Lower lobe of right lung (tissue), 2 donors: ENCODE measurements at regions not wholly inside any gene's neighbourhood (a gene's known extent, or its start where the extent isn't known, plus 50 kb on each side); places are given as distances from the start of the nearest gene placed in this dataset.
"Not testable (repeated sequence)": the region's sequence is repeated elsewhere in the genome, so short reads cannot be mapped to it uniquely, and the experiment has no call there.

ENCODE experiments used
- ATAC-seq, 2 donors: fragments of 200-7000 bp; cut with Tn5 transposase; one replicate each; pipeline ENCODE4 v1.9.1; 2020 to 2022; ENCODE audit warnings: mild to moderate bottlenecking in 2 of 2, moderate library complexity in 2 of 2
- DNase-seq: peaks from one replicate; pipeline ENCODE4 v3.0.0-alpha.2; 2020
- H3K27ac ChIP-seq: fragments of 200-600 bp; one replicate; pipeline ENCODE4 v1.8.0; 2022
- H3K27me3 ChIP-seq: fragments of 200-600 bp; one replicate; pipeline ENCODE4 v1.8.0; 2022; ENCODE audit warnings: low read depth
- H3K36me3 ChIP-seq: fragments of 200-600 bp; one replicate; pipeline ENCODE4 v1.8.0; 2022; ENCODE audit warnings: mild to moderate bottlenecking
- H3K4me1 ChIP-seq: fragments of 200-600 bp; one replicate; pipeline ENCODE4 v1.8.0; 2022
- H3K4me3 ChIP-seq: fragments of 200-600 bp; one replicate; pipeline ENCODE4 v1.8.0; 2022; ENCODE audit warnings: mild to moderate bottlenecking
- H3K9me3 ChIP-seq: fragments of 200-600 bp; one replicate; pipeline ENCODE4 v1.8.0; 2022
- intact Hi-C: fragments of 100-400 bp; cut with DNase I; formaldehyde crosslinking; loops from one replicate; pipeline ENCODE4 v1.11.0; 2022
- TF ChIP-seq, protein P1 (sequence below): fragments of 200-600 bp; IDR thresholded peaks from one replicate; pipeline ENCODE4 v1.8.0; 2022; ENCODE audit warnings: antibody characterized with exemption, mild to moderate bottlenecking
- donor health status: DM: no; HTN: yes; CAD: no; lungs with severe emphysema.

DNA sequence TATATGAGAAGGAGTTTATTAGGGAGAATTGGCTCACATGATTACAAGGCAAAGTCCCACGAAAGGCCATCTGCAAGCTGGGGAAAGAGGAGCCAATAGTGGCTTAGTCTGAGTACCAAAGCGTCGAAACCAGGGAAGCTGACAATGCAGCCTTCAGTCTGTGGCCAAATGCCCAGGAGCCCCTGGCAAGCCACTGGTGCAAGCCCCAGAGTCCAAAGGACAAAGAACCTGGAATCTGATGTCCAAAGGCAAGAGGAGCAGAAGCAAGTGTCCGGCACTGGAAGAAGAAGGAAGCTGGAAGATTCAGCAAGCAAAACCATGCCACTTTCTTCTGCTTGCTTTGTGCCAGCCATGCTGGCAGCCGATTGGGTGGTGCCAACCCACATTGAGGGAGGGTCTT is 74.3 kb upstream of the NPAS2 start:
- TF ChIP-seq, protein P1, sequence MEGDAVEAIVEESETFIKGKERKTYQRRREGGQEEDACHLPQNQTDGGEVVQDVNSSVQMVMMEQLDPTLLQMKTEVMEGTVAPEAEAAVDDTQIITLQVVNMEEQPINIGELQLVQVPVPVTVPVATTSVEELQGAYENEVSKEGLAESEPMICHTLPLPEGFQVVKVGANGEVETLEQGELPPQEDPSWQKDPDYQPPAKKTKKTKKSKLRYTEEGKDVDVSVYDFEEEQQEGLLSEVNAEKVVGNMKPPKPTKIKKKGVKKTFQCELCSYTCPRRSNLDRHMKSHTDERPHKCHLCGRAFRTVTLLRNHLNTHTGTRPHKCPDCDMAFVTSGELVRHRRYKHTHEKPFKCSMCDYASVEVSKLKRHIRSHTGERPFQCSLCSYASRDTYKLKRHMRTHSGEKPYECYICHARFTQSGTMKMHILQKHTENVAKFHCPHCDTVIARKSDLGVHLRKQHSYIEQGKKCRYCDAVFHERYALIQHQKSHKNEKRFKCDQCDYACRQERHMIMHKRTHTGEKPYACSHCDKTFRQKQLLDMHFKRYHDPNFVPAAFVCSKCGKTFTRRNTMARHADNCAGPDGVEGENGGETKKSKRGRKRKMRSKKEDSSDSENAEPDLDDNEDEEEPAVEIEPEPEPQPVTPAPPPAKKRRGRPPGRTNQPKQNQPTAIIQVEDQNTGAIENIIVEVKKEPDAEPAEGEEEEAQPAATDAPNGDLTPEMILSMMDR: no peak

GRCh38 chr2:100747551-100747950 is 72.4 kb upstream of the NPAS2 start:
- ATAC-seq (no peak), DNase-seq (no peak)
- H3K27ac ChIP-seq: no peak overlapping the region
- intact Hi-C loops: no loop called here
- no peaks in the 10 kb centered on the region for H3K36me3 ChIP-seq
- no peaks in the 10 kb centered on the region for H3K27me3 ChIP-seq
- H3K4me1 ChIP-seq: peaks cover 10% of the 10 kb centered on the region
- H3K9me3 ChIP-seq: no peaks in the 10 kb centered on the region
- no peak overlapping the region for H3K4me3 ChIP-seq
- TF ChIP-seq, protein P1: no peak

More for the DNA sequence above, 74.3 kb upstream of the NPAS2 start:
- Histone ChIP-seq H3K27ac (no peak overlapping the region), H3K27me3 (no peaks in the 10 kb centered on the region), H3K4me1 (no peaks in the 10 kb centered on the region), H3K36me3 (no peaks in the 10 kb centered on the region), H3K9me3 (no peaks in the 10 kb centered on the region), H3K4me3 (no peak overlapping the region)
- DNase-seq (no peak), ATAC-seq (no peak)
- intact Hi-C loops: no loop called here

DNA sequence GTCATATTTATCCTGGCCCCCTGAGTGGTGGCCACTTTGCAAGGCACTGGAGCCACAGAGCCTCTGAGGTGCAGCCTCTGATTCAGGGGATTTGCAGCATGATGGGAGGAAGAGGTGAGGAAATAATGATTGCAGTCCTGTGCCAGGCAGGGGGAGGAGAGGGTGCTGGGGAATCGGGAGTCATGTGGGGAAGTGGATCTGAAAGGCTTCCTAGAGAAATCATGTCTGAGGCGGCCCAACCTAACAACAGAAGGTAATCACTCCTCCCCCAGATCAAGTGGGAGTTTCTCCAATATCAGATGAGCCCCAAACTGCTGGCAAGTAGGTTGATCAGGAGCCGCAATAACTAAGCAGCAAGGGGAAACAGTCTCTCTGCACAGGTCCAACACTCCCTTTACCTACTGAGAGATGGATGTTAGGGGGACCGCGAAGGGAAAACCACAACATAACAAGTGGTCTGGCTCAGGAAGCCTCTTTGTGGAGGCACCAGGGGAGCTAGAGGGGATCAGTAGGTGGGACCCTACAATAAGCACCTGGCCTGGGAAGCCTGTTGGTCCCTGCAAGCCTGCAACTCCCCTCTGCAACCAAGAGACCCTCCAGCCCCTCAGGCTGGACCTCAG is 71.8 kb upstream of the NPAS2 start:
- ATAC-seq: no peak
- intact Hi-C loops: no loop called here
- no peak overlapping the region for H3K4me3 ChIP-seq

GRCh38 chr2:100748673-100749072 is 71.3 kb upstream of the NPAS2 start:
- Histone ChIP-seq H3K36me3 (no peaks in the 10 kb centered on the region), H3K9me3 (no peaks in the 10 kb centered on the region), H3K27me3 (no peaks in the 10 kb centered on the region), H3K4me1 (peaks cover 21% of the 10 kb centered on the region), H3K4me3 (no peak overlapping the region), H3K27ac (no peak overlapping the region)
- intact Hi-C loops: no loop called here
- TF ChIP-seq, protein P1: no peak
- ATAC-seq (no peak), DNase-seq (no peak)

More for the DNA sequence above, 71.8 kb upstream of the NPAS2 start:
- Histone ChIP-seq H3K36me3 (no peaks in the 10 kb centered on the region), H3K27ac (no peak overlapping the region), H3K9me3 (no peaks in the 10 kb centered on the region), H3K4me1 (peaks cover 16% of the 10 kb centered on the region), H3K27me3 (no peaks in the 10 kb centered on the region)
- TF ChIP-seq, protein P1: no peak
- no peak for DNase-seq

- TF ChIP-seq, protein P1: no peak
- Histone ChIP-seq H3K36me3 (no peaks in the 10 kb centered on the region), H3K4me3 (no peak overlapping the region), H3K27me3 (no peaks in the 10 kb centered on the region), H3K4me1 (peaks cover 29% of the 10 kb centered on the region), H3K9me3 (no peaks in the 10 kb centered on the region), H3K27ac (no peak overlapping the region)
- intact Hi-C loops: no loop called here
- no peak for DNase-seq
- no peak for ATAC-seq
These were observed 70.0 kb upstream of the NPAS2 start for GRCh38 chr2:100749771-100750542.

- DNase-seq, H3K4me3 ChIP-seq, intact Hi-C loops, H3K36me3 ChIP-seq, H3K27me3 ChIP-seq, H3K27ac ChIP-seq, H3K9me3 ChIP-seq: not testable (repeated sequence)
- ATAC-seq: peak in 1 of 2 donors; percentile 42
- H3K4me1 ChIP-seq: peaks cover 29% of the 10 kb centered on the region
These were observed 67.9 kb upstream of the NPAS2 start for GRCh38 chr2:100751871-100752625.
